Glutamatergic neuron (in vitro differentiated cells): ENCODE measurements at regions not wholly inside any gene's neighbourhood (a gene's known extent, or its start where the extent isn't known, plus 50 kb on each side); places are given as distances from the start of the nearest gene placed in this dataset.

Experiments used
- DNase-seq: peaks from one replicate; pipeline ENCODE4 v3.0.0; 2022
- H3K27ac Mint-ChIP-seq: one replicate; pipeline ENCODE4 v1.8.0; 2020; ENCODE audit warnings: mild to moderate bottlenecking, mixed read lengths, inconsistent platforms; ENCODE audit not compliant: unreplicated experiment
- H3K27me3 Mint-ChIP-seq: one replicate; pipeline ENCODE4 v1.8.0; 2020; ENCODE audit warnings: mild to moderate bottlenecking, moderate library complexity, mixed read lengths, inconsistent platforms; ENCODE audit not compliant: unreplicated experiment
- H3K36me3 Mint-ChIP-seq: one replicate; pipeline ENCODE4 v1.8.0; 2020; ENCODE audit warnings: mild to moderate bottlenecking, mixed read lengths, inconsistent platforms; ENCODE audit not compliant: unreplicated experiment
- H3K4me1 Mint-ChIP-seq: one replicate; pipeline ENCODE4 v1.8.0; 2020; ENCODE audit warnings: mild to moderate bottlenecking, low read depth, mixed read lengths, inconsistent platforms; ENCODE audit not compliant: unreplicated experiment
- H3K4me3 Mint-ChIP-seq: one replicate; pipeline ENCODE4 v1.8.0; 2020; ENCODE audit warnings: mild to moderate bottlenecking, mixed read lengths, inconsistent platforms; ENCODE audit not compliant: unreplicated experiment
- H3K9me3 Mint-ChIP-seq: one replicate; pipeline ENCODE4 v1.8.0; 2020; ENCODE audit warnings: mild to moderate bottlenecking, moderate library complexity, mixed read lengths, inconsistent platforms; ENCODE audit not compliant: unreplicated experiment
- CTCF ChIP-seq: fragments of 200-600 bp; sonication (generic); IDR thresholded peaks from one replicate; pipeline ENCODE4 v1.5.0; 2021; ENCODE audit not compliant: partially characterized antibody, unreplicated experiment

GRCh38 chr5:167880420-167880819 lies 411.0 kb upstream of the WWC1 start:
- Mint-ChIP-seq H3K27ac (no peak overlapping the region), H3K4me3 (no peak overlapping the region), H3K9me3 (peaks cover 2% of the 10 kb centered on the region), H3K27me3 (peaks cover under 1% of the 10 kb centered on the region), H3K36me3 (no peaks in the 10 kb centered on the region), H3K4me1 (no peaks in the 10 kb centered on the region)
- TF ChIP-seq CTCF = no peak
- no peak for DNase-seq

GRCh38 chr5:167881041-167881440 lies 410.4 kb upstream of the WWC1 start:
- H3K4me3 Mint-ChIP-seq = no peak overlapping the region
- H3K27me3 Mint-ChIP-seq = no peaks in the 10 kb centered on the region
- DNase-seq = no peak
- H3K9me3 Mint-ChIP-seq = no peaks in the 10 kb centered on the region
- no peaks in the 10 kb centered on the region for H3K4me1 Mint-ChIP-seq
- TF ChIP-seq CTCF = no peak
- no peaks in the 10 kb centered on the region for H3K36me3 Mint-ChIP-seq
- H3K27ac Mint-ChIP-seq = no peak overlapping the region

- DNase-seq = no peak
- H3K9me3 Mint-ChIP-seq = peaks cover 3% of the 10 kb centered on the region
- H3K27ac Mint-ChIP-seq = no peak overlapping the region
- no peaks in the 10 kb centered on the region for H3K27me3 Mint-ChIP-seq
- no peaks in the 10 kb centered on the region for H3K36me3 Mint-ChIP-seq
- H3K4me1 Mint-ChIP-seq = peaks cover 13% of the 10 kb centered on the region
- H3K4me3 Mint-ChIP-seq = no peak overlapping the region
- no peak for TF ChIP-seq CTCF
Measured at GRCh38 chr5:167886196-167886595, 405.2 kb upstream of the WWC1 start.

GRCh38 chr5:167888393-167888792 lies 403.1 kb upstream of the WWC1 start:
- H3K4me3 Mint-ChIP-seq = no peak overlapping the region
- TF ChIP-seq CTCF = no peak
- H3K9me3 Mint-ChIP-seq = peaks cover 3% of the 10 kb centered on the region
- H3K36me3 Mint-ChIP-seq = no peaks in the 10 kb centered on the region
- DNase-seq = no peak
- H3K27ac Mint-ChIP-seq = no peak overlapping the region
- H3K4me1 Mint-ChIP-seq = peaks cover 13% of the 10 kb centered on the region
- no peaks in the 10 kb centered on the region for H3K27me3 Mint-ChIP-seq

- no peak for DNase-seq
- no peak for TF ChIP-seq CTCF
- Mint-ChIP-seq H3K9me3 (peaks cover 3% of the 10 kb centered on the region), H3K4me3 (peak overlapping the region; percentile 10), H3K27ac (no peak overlapping the region), H3K4me1 (peaks cover 13% of the 10 kb centered on the region), H3K27me3 (no peaks in the 10 kb centered on the region), H3K36me3 (no peaks in the 10 kb centered on the region)
Measured at GRCh38 chr5:167889276-167889675, 402.2 kb upstream of the WWC1 start.
